Suprapubic skin (tissue), 4 donors: ENCODE measurements at regions not wholly inside any gene's neighbourhood (a gene's known extent, or its start where the extent isn't known, plus 50 kb on each side); places are given as distances from the start of the nearest gene placed in this dataset.

Experiments
- DNase-seq, 2 donors: peaks; one replicate each; pipeline ENCODE4 v3.0.0-alpha.2; 2019; ENCODE audit warnings: low spot score in 2 of 2
- H3K27ac ChIP-seq: fragments of 200-600 bp; sonication (generic); one replicate; pipeline ENCODE4 v1.5.1; 2019
- H3K27me3 ChIP-seq: fragments of 200-600 bp; sonication (generic); one replicate; pipeline ENCODE4 v1.5.1; 2019
- H3K36me3 ChIP-seq: fragments of 200-600 bp; sonication (generic); one replicate; pipeline ENCODE4 v1.5.1; 2019
- H3K4me1 ChIP-seq: fragments of 200-600 bp; sonication (generic); one replicate; pipeline ENCODE4 v1.5.1; 2019
- H3K4me3 ChIP-seq: fragments of 200-600 bp; sonication (generic); one replicate; pipeline ENCODE4 v1.5.1; 2019; ENCODE audit warnings: mild to moderate bottlenecking
- H3K9me3 ChIP-seq: fragments of 200-600 bp; sonication (generic); one replicate; pipeline ENCODE4 v1.5.1; 2019
- EP300 ChIP-seq: sonication (generic); formaldehyde crosslinking; IDR thresholded peaks from one replicate; pipeline ENCODE4 v1.6.1; 2017; ENCODE audit warnings: antibody characterized with exemption
- POLR2A ChIP-seq, 2 donors: fragments of 450-650 bp; IDR thresholded peaks; one replicate each; pipeline ENCODE4 v1.6.1; 2017; ENCODE audit warnings: antibody characterized with exemption in 2 of 2, mild to moderate bottlenecking in 2 of 2, moderate library complexity in 2 of 2
- POLR2AphosphoS5 ChIP-seq, 3 donors: sonication (generic); formaldehyde crosslinking; IDR thresholded peaks; one replicate each; pipeline ENCODE4 v1.6.1; 2017; ENCODE audit warnings: antibody characterized with exemption in 3 of 3
- WGBS: methylation state at CpG from one replicate; pipeline ENCODE4 v1.1.5; 2018; 5-methylcytosine and 5-hydroxymethylcytosine counted together
- TF ChIP-seq, protein P1 (sequence below), 2 donors: fragments of 200-600 bp in 1 of 2; fragments of 450-650 bp in 1 of 2; sonication (generic) in 1 of 2; IDR thresholded peaks; one replicate each; pipeline ENCODE4 v1.5.1; 2016 to 2019; ENCODE audit warnings: antibody characterized with exemption in 2 of 2, mild to moderate bottlenecking in 1 of 2, moderate library complexity in 1 of 2

DNA sequence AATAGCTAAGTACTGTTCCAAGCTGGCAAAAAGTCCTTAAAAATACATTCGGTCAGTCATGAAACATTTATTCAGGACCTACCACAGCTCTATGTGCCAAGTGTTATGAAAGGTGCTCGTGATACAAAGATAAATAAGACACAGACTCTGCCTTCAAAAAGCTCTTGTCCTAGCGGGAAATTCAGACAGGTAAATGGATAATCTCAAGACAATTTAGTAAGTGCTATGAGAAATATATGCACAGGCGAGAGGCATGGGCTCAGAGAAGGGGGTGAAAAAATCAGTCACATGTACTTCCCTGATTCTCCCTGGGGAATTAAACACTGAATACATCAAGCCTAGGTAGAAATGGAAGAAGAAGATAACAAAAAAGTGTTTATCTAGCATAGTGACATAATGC is 49.8 kb upstream of the HEY2 start:
- DNase-seq: no peak
- Histone ChIP-seq H3K4me3 (no peak overlapping the region), H3K4me1 (no peaks in the 10 kb centered on the region), H3K36me3 (no peaks in the 10 kb centered on the region), H3K27ac (no peak overlapping the region), H3K9me3 (no peaks in the 10 kb centered on the region), H3K27me3 (no peaks in the 10 kb centered on the region)
- 73% methylated on average over 4 of the region's 4 CpGs for WGBS
- TF ChIP-seq, protein P1, sequence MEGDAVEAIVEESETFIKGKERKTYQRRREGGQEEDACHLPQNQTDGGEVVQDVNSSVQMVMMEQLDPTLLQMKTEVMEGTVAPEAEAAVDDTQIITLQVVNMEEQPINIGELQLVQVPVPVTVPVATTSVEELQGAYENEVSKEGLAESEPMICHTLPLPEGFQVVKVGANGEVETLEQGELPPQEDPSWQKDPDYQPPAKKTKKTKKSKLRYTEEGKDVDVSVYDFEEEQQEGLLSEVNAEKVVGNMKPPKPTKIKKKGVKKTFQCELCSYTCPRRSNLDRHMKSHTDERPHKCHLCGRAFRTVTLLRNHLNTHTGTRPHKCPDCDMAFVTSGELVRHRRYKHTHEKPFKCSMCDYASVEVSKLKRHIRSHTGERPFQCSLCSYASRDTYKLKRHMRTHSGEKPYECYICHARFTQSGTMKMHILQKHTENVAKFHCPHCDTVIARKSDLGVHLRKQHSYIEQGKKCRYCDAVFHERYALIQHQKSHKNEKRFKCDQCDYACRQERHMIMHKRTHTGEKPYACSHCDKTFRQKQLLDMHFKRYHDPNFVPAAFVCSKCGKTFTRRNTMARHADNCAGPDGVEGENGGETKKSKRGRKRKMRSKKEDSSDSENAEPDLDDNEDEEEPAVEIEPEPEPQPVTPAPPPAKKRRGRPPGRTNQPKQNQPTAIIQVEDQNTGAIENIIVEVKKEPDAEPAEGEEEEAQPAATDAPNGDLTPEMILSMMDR (IDR thresholded peaks at IDR 0.05): no peak
- TF ChIP-seq EP300: no peak
- TF ChIP-seq POLR2A (IDR thresholded peaks at IDR 0.05): no peak
- no peak for TF ChIP-seq POLR2AphosphoS5 (IDR thresholded peaks at IDR 0.05)
